ENCODE measurements at regions not wholly inside any gene's neighbourhood (a gene's known extent, or its start where the extent isn't known, plus 50 kb on each side); places are given as distances from the start of the nearest gene placed in this dataset.

GRCh38 chr3:145578471-145578870 lies 582.5 kb downstream of the PLOD2 start:
- TF ChIP-seq CTCF (IDR thresholded peaks at IDR 0.05) (no peak), ZFX (IDR thresholded peaks at IDR 0.05; ENCODE audit: borderline replicate concordance) (no peak)

All from 22Rv1 (cell line).